ENCODE measurements at regions not wholly inside any gene's neighbourhood (a gene's known extent, or its start where the extent isn't known, plus 50 kb on each side); places are given as distances from the start of the nearest gene placed in this dataset.
A peak's percentile ranks its signal among the peaks of the same experiment; 100 is the strongest.
"Not testable (repeated sequence)": the region's sequence is repeated elsewhere in the genome, so short reads cannot be mapped to it uniquely, and the experiment has no call there.

DNA sequence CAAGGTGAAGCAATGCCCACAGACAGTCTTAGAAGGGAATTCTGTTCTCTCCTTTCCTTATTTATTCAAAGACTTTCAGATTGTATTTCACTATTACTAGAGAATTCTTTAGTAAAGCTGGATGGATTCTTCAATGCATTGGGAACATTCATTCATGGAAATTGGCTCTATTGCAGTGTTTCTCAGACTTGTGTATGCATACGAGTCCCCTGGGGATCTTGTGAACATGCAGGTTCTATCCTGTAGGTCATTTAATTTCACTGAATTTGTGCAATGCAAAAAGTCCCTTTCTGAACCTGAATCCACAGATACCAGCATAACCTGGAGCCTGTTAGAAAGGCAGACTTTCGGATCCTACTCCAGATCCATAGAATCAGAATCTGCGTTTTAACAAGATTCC lies 160.9 kb upstream of the AHI1 start:
- DNase-seq, result no peak

GRCh38 chr6:135658916-135659315 lies 161.4 kb upstream of the AHI1 start:
- DNase-seq, result no peak

- no peak for DNase-seq
Measured at GRCh38 chr6:135664527-135664926, 167.0 kb upstream of the AHI1 start.

GRCh38 chr6:135665935-135666334 lies 168.4 kb upstream of the AHI1 start:
- no peak for DNase-seq

DNA sequence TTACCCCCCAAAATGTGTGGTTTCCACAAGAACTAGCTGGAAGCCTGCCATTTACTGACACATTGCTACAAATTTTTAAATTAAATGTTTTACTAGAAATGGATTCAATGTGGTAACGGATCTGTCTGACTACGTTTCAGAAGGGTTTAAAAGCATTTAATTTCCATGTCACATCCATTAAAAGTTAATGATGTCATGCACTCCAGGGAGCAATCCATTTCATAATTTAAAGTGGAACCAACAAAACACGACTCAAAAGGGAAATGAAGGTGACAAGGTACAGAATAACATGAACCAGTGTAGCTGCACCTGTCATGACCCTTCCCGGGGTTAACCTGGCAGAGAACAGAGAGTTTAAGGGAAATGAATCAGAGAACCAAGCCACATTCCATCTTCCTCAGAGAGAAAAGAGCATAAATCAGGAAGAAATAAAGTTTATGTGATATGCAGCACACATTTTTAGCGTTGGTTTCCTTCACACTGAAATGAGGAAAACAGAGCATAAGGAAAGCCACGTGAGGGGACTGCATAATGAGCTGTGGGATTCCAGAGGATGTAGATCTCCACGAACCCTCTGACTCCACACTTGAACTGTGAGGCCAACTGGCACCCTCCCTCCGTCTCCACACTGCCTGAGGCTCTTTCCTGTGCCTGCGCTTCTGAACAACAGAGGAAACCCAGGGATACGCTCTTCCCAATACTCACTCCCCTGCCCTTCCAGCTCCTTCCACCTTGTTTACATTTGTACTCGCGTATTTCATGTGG lies 170.3 kb upstream of the AHI1 start:
- no peak for DNase-seq

DNA sequence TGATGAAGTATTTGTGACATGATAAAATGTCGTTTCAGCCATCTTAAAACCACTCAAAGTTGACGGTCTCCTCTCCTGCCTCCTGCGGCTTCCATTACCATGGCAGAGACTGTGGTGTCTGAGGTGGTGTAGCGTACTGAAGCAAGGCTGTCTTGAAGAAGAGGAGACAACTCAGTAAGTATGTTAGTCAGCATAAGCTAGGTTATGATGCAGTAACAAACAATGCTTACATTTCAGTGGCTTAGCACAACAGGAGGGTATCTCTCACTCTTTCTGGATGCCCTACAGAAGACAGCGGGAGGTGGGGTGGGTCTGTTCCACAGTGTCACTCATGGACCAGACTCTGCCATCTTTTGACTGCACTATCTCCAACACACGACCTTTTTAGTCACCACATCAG lies 174.7 kb upstream of the AHI1 start:
- DNase-seq, result no peak

- no peak for DNase-seq
Measured at GRCh38 chr6:135673501-135674309, 176.2 kb upstream of the AHI1 start.

DNA sequence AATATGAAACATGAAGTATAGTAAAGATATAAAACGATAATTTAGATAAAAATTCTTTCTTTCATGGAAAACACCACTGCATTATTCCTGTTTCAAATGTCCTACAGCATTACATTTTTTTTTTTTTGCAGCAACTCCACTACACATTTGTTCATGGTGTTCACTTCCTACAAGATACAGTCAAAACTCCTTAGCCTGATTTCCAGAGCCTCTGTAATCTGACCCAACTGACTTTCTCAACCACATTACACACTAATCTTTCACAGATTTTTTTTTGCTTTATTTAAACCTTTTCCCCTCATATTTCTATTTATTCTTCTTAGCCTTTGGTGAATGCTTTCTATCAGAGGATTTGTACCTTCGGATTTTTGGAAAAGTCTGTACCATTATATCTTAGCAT lies 176.5 kb upstream of the PDE7B start:
- no peak for DNase-seq

DNA sequence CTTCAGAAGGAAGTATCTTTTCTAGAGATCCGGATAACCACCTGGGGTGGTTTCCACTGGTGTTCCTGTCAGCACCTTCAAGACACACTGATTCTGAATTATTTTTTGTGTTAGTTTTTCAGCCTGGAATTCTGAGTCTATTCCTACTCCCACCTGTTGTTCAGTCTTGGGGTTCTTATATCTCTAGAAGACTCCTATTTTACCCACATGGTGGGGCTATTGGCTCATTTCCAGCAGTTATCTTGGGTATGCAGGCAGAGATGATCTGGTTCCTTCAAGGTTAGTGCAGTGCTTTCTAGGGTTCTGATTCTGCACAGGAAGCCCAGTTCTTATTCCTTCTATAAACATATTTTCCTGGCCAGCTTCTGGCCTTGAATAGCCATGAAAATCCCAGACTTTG lies 175.6 kb upstream of the PDE7B start:
- peak; percentile 67 to 87 for DNase-seq

DNA sequence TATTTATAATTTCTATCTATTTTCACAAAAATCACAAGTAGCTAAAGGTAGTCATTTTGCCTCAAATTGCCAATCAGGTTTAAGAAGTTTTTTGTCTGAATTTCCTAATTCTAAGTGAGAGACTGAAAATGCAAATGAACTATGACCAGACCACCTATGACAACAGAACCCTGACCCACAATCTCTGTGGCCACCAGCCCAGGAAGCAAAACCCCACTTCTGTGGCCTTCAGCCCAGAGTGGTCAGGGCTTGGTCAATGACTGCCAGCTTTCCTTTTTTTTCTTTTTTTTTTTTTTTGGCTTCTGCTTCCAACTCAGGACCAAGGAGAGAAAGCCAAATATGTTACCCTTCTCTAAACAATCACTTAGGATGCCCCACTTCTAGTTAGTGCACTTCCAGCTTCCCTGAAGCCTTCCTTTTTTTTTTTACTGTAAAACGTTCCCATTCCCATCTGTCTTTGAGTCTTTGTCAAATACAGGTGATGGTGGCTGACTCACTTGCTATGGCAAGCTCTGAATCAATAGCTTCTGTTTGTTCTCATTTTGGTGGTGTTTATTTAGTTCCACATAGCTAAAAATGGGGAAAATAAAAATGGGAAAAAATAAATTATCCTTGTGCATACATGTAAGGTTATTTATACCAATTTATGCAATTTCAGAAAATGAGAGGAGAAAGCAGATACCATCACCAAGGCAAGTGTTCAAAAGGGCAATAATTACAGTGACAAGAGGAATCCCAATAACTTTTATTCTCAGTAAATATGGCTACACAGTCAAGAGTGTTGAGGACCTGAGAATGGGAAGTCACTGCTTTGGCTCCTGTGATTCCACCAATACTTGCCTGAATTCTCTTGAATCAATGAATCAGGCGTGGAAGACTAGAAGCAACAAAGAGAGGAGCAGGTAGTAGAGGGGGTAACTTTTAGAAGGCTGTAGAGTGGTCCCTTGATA lies 170.3 kb upstream of the PDE7B start:
- no peak for DNase-seq

DNA sequence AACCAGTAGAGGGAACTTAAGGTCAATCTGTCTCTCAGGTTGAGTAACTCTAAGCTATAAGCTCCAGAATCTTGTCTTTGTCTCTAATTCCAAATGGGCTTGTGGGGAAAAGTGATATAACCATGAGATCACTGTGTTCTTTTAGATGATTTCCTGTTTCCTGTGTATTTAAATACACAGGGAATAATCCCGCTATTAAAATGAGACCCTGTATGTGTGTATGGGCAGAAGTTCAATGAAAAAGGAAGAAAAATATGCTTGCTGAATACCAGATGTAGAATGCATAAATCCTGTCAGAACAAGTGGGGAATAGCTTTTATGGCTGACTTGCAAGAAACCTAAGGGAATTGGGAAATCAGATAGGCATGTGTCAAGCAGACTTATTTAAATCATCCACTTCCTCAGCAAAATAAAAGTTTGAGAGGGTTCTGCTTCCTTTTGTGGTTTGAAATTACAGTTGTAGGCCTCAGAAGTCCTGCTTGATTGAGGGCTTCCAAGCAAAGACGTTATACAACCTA lies 164.7 kb upstream of the PDE7B start:
- no peak for DNase-seq

DNA sequence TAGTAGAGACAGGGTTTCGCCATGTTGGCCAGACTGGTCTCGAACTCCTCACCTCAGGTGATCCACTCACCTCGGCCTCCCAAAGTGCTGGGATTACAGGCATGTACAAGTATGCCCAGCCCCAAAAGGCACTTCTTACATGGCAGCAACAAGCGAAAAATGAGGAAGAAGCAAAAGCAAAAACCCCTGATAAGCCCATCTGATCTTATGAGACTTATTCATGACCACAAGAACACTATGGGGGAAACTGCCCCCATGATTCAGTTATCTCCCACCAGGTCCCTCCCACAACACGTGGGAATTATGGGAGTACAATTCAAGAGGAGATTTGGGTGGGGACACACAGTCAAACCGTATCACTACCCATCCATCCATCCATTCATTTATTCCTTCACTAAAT lies 163.0 kb upstream of the PDE7B start:
- DNase-seq, result not testable (repeated sequence)

GRCh38 chr6:135692426-135692825 lies 159.1 kb upstream of the PDE7B start:
- no peak for DNase-seq

DNA sequence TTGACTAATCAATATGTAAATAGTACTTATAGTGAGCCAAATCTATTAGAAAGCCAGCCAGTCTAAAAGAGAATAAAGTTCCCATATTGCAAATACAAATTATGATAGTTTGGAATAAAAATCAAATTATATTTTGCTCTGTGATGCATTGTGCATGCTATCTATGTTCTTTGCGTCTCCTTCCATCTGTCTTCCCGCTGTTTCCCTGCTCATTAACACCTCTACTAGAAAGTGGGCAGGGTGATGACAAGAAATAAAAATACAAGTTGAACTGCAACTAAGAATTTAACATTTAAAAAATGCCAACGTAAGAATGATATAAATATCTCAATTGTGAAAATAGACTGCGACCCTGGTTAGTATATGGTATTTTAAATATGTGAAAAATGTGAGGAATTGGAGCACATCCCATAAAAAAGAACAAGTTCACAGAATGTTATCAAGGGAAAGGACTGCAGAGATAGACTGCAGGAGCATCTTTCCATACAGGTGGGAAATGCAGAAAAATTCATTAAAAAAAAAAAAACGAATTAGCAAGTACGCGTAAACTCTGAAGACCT lies 157.6 kb upstream of the PDE7B start:
- no peak for DNase-seq

GRCh38 chr6:135699705-135700104 lies 151.8 kb upstream of the PDE7B start:
- no peak for DNase-seq

- no peak for DNase-seq
Measured at GRCh38 chr6:135701426-135701825, 150.1 kb upstream of the PDE7B start.

DNA sequence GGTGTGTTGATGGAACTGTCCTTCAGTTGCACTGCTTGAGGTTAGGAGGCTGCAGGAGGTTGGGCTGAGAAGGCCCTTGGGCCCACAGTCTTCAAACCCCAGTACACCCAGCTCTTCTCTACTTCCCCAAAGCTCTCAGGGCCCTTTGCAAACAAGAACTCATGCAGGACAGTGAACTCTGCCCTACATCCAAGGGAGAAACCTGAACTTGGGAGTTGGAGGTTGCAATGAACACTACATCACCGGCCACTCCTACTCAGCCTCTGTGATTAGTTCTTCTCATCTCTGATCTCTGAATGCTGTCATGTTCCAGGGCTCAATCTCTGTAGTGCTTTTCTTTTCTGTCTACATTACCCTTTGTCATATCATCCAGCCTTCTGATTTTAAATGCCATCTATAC lies 148.5 kb upstream of the PDE7B start:
- no peak for DNase-seq

DNA sequence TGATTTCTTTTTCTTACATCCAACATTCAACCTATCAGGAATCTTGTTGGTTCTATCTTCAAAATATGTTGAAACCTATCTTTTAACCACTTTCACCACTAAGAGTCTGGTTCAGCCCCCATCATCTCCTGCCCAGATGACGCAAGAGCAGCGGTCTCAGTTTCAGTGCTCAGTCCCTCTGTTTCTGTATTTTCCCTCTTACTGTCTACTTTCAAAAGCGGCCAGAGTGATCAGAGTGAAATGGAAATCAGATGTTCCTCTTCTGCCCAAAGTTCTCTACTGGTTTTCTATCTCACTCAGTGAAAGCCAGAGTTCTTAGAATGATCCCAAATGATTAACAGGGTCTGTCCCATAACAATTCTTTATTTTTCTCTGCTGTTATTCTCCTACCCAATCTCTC lies 147.9 kb upstream of the PDE7B start:
- no peak for DNase-seq

DNA sequence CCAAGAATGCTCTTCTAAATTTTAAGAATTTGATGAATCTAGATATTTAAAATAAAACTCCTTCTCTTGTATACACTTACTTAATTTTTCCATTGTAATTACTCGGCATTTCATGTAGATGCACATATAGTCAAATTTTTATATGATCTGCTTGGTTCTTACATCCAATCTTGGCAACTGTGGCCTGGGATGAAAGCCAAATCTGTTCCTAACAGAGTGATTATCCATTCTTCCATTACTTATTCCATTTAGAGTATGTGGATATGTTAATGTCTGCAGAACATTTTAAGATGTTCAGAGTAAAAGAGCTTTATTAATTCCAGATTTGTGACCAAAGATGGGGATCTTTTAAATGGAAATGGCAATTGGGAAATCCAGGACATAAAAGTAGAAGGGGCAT lies 144.1 kb upstream of the PDE7B start:
- no peak for DNase-seq

- no peak for DNase-seq
Measured at GRCh38 chr6:135710042-135710441, 141.5 kb upstream of the PDE7B start.

GRCh38 chr6:135722190-135722589 lies 129.3 kb upstream of the PDE7B start:
- no peak for DNase-seq

DNA sequence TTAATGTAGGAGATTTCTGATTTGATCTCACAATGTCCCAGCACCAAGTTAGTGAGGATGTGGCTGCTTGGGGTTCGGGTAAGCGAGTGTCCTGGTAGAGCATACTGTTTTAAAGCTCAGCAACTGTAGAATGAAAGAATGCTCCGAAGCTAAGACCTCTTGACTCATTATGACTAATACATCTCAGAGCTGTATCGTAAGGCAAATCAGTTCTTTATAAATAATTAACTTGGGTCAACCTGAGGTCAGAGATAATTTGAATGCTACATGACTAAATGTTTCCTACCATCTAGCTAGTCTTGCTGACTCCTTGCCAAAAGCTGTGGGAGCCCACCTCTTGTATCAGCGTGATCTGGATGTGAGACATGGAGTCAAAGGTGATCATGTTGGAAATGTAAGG lies 128.8 kb upstream of the PDE7B start:
- no peak for DNase-seq

- no peak for DNase-seq
Measured at GRCh38 chr6:135728589-135728988, 122.9 kb upstream of the PDE7B start.

Measured in NCI-H524 (cell line).